ENCODE measurements at regions not wholly inside any gene's neighbourhood (a gene's known extent, or its start where the extent isn't known, plus 50 kb on each side); places are given as distances from the start of the nearest gene placed in this dataset.

DNA sequence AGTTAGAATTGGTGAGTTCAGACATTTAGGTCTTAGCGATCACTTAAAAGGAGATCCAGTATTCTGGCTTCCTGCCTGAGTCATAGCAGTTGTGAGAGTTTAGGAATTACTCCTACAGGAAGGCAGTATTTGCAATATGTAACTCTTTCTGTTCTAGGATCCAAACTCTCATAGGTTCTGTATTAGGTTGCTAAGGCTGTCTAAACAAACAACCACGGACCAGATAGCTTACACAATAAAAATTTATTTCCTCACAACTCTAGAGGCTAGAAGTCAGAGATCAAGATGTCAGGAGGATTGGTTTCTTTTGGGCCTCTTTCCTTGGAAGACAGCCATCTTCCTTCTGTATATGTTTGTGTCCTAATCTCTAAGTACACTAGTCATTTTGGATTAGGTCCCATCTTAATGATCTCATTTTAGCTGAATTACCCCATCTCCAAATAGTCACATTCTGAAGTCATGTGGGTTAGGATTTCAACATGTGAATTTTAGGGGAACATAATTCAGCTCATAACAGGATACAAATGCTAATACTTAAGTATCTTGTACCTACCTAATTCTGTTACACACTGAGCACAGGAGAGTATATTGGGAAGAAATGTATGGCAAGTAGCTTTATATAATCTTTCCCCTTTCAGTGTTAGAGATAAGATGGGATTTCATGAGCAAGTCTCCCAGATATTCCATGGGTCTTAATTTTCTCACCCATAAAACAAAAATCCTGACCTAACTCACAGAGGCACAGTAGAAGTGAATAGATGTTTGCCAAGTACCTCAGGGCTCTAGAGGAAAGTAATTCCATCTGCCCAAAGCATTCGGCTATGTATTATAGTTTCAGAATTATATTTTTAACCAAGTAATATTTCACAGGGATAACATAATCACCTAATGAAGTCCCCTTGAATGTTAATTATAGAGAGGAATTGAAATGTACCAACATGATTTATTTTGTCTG lies 144.4 kb downstream of the PTBP2 start:
- TF ChIP-seq GATA2 (IDR thresholded peaks at IDR 0.05; ENCODE audit: low read depth, low read length), result no peak
- no peak for TF ChIP-seq GATA3 (IDR thresholded peaks at IDR 0.05; ENCODE audit: low read depth, low read length)

DNA sequence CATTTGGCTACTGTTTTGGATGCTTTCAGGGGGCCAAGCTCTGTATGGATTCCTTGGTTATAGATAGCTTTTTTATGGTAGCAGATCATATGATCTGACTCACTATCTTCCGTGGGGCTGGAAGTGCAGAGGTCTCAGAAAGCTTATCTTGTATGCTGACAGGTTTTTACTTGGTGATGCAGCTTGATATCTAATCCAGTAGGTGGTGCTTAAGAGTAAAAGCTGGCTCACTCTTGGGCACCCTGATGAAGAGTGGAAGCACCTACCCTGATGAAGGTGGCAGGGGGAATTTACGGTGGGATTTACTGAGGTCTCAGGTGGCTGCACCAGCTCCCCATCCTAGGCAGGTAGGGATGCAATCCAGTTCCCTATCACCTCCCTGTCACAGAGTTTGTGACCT lies 151.2 kb downstream of the PTBP2 start:
- TF ChIP-seq GATA2 (IDR thresholded peaks at IDR 0.05; ENCODE audit: low read depth, low read length), result no peak
- TF ChIP-seq GATA3 (IDR thresholded peaks at IDR 0.05; ENCODE audit: low read depth, low read length), result no peak

DNA sequence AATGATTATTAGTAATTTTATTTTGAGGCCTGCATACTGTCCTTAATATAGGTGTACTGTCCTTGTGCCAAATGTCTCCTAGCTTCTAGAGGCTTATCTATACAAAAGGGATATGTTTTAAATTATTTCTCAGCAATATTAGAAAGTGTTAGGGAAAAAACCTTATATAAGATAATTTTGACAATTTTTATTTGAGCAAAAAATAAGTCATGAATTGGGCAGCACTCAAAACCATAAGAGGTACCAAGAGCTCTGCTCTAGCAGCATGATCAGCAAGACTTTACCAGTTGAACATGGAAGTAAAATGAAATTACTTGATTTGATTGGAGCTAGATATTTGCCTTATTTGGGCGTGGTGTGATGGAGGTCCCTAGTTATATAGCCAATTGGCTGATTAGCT lies 157.1 kb downstream of the PTBP2 start:
- no peak for TF ChIP-seq GATA2 (IDR thresholded peaks at IDR 0.05; ENCODE audit: low read depth, low read length)
- no peak for TF ChIP-seq GATA3 (IDR thresholded peaks at IDR 0.05; ENCODE audit: low read depth, low read length)

DNA sequence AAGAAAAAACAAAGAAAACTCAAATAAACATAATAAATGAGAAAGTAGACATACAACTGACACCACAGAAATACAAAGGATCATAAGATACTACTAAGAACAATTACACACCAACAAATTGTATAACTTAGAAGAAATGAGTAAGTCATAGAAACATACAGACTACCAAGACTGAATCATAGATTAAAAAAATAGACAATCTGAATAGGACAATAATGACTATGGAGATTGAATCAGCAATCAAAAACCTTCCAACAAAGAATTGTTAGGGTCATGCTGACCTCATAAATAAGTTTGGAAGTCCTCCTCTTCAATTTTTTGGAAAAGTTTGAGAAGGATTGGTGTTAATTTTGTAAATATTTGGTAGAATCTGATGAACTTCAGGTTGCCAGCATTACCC lies 159.0 kb downstream of the PTBP2 start:
- no peak for TF ChIP-seq GATA2 (IDR thresholded peaks at IDR 0.05; ENCODE audit: low read depth, low read length)
- no peak for TF ChIP-seq GATA3 (IDR thresholded peaks at IDR 0.05; ENCODE audit: low read depth, low read length)

DNA sequence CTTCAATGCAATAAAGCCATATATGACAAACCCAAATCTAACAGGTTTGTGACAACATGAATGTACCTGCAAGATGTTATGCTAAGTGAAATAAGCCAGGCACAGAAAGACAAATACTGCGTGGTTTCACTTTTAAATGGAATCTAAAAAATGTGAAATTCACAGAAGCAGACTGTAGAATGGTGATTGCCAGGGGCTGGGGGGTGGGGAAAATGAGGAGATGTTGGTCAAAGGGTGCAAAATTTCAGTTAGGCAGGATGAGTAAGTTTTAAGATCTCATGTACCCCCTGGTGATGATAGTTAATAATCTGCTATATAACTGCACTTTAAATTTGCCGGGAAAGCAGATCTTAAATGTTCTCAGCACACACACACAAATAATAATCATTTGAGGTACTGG lies 160.5 kb downstream of the PTBP2 start:
- TF ChIP-seq GATA2 (IDR thresholded peaks at IDR 0.05; ENCODE audit: low read depth, low read length), result no peak
- no peak for TF ChIP-seq GATA3 (IDR thresholded peaks at IDR 0.05; ENCODE audit: low read depth, low read length)

DNA sequence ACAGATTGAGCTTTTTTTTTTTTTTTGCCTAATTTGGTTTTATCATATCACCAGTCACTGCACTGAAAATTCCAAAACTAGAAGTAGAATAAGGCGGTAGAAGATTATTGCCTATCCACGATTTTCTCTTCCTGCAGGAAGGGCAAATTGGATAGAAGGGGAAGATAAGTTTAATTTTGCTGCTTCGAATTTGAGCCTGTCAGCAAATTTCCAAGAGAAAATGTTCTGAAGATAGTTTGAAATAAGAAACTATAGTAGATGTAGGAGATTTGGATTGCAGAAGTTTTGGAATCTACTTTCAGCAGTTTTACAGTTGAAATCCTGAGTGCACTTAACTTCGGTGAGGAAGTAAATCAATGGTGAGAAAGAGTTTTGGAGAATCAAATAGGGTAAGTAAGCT lies 164.9 kb downstream of the PTBP2 start:
- TF ChIP-seq GATA3 (IDR thresholded peaks at IDR 0.05; ENCODE audit: low read depth, low read length) (no peak), GATA2 (IDR thresholded peaks at IDR 0.05; ENCODE audit: low read depth, low read length) (no peak)

DNA sequence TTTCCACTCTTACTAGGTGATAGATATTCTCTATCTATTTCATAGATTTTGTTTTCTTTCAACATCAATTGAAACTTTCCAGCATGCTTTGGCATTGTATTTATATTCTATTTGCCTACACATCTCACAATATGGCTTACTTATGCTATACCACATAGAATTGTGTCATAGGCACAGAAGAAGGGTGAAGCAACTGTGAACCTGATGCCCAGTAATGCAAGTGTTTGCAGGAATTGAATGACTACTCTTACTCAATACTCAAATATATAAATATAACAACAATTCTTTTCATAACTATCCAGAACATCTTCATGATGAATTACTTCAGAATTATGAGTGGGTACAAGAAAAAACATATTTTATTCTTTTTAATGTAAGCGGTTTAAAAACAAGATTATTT lies 165.9 kb downstream of the PTBP2 start:
- TF ChIP-seq GATA2 (IDR thresholded peaks at IDR 0.05; ENCODE audit: low read depth, low read length) (no peak), GATA3 (IDR thresholded peaks at IDR 0.05; ENCODE audit: low read depth, low read length) (no peak)

DNA sequence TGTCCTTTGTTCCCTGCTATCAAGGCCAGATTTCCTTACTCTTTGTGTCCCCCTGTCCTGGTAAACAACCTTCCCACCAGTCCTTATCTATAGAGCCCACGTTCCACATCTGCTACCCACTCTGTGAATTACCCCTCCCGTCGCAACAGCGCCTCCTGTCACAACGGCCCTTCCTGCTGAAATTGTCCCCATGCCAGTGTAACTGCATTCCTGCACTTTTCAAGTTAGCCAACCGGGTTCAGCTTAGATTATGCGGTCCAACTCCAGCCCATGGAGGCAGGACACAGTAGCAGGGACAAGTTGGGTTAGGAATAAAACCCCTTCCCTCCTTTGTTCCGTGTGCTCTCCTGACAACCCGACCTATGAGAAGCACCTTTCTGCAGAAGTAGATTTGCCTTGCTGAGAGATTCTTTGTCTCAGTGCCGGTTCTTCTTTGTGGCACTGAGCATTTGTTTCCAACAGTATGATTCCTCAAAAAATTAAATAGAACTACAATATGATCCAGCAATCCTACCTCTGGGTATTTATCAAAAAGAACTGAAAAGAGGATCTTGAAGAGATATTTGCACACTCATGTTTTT lies 180.3 kb downstream of the PTBP2 start:
- TF ChIP-seq GATA3 (IDR thresholded peaks at IDR 0.05; ENCODE audit: low read depth, low read length) (no peak), GATA2 (IDR thresholded peaks at IDR 0.05; ENCODE audit: low read depth, low read length) (no peak)

DNA sequence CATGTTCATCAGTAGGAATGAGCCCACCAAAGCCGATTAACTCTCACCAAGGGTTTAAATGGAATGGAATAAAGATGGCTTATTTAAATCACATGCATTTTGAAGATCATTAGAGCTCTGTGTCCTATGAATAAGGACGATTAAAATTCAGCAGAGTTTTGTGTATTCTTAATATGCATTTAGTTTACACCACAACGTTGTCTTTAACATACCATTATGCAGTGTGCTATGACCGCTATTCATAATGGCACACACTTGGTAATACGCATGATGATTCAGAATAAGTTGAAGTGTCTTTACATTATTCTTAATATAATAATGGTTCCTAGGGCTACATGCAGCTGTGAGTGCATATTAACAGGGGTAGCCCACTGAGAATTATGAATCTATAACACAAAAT lies 190.7 kb downstream of the PTBP2 start:
- no peak for TF ChIP-seq GATA2 (IDR thresholded peaks at IDR 0.05; ENCODE audit: low read depth, low read length)
- TF ChIP-seq GATA3 (IDR thresholded peaks at IDR 0.05; ENCODE audit: low read depth, low read length), result no peak

DNA sequence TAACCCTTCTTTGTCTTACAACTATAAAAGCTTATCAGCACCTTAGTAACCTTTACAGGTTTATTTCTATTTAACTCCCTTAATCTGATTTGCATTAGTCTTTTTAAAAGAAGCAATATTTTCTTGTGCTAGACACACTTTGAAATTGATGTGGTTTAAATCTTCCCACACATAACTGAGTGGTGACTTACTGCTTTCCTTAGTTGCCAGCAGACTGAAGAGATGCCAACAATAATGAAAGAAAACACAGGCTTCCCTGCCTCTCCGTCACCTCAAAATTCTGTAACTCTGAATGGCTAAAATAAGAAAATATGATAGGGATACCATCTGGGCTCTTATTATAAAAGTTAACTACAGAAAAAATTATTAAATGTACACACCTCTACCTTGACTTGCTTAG lies 196.8 kb downstream of the PTBP2 start:
- TF ChIP-seq GATA2 (IDR thresholded peaks at IDR 0.05; ENCODE audit: low read depth, low read length) (no peak), GATA3 (IDR thresholded peaks at IDR 0.05; ENCODE audit: low read depth, low read length) (no peak)

DNA sequence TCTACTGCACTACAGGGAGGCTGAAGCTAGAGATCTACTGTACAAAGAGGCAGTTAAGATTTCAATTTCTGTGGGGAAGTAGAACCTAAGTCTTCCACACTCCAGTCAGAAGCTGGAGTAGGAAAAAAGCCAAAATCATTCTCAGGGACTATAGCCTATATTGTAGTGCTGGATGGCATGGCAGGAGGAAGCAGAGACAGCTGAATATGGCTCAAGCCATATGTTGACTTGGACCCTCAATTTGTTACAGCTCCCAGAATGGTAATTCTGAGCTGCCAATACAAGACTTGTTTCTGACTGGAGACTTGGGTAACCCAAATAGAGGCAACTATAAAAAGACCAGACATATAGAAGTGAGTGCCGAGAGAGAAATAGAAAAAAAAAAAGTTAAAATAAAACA lies 200.6 kb downstream of the PTBP2 start:
- TF ChIP-seq GATA3 (IDR thresholded peaks at IDR 0.05; ENCODE audit: low read depth, low read length) (no peak), GATA2 (IDR thresholded peaks at IDR 0.05; ENCODE audit: low read depth, low read length) (no peak)

DNA sequence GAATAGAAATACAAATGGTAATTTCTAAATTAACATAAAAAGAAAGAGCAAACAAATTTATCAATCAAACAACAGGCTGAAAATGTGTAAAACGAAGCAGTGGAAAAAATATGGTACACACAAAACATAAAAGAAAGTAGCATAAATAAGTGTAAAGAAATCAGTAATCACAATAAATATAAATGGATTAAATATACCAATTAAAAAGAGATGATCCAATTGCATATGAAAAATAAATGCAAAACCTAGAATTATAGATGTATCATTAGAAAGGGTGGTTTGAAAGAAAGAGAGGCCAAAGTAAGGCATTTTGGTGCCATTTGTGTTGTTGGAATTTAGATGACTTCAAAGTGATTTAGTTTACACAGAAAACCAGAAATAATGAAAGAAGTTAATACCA lies 202.2 kb downstream of the PTBP2 start:
- TF ChIP-seq GATA3 (IDR thresholded peaks at IDR 0.05; ENCODE audit: low read depth, low read length), result no peak
- TF ChIP-seq GATA2 (IDR thresholded peaks at IDR 0.05; ENCODE audit: low read depth, low read length), result no peak

DNA sequence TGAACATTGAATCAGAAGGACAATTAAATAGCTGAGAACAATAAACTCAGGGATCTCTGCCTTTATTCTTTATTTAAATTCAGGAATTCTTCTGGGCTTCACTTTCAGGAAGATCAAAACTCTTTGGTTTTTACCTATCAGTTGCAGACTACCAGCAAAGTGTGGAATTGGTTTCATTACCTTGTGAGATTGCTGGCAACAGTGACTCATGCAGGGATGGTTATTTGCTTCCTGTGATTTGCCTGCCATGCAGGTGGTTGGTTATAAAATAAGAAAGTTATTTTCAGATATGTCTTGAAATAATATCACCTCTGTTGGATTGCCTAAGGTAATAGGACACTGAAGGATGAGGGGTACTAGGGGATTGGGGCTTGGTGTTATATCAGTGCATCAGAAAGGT lies 204.6 kb downstream of the PTBP2 start:
- TF ChIP-seq GATA2 (IDR thresholded peaks at IDR 0.05; ENCODE audit: low read depth, low read length) (no peak), GATA3 (IDR thresholded peaks at IDR 0.05; ENCODE audit: low read depth, low read length) (no peak)

DNA sequence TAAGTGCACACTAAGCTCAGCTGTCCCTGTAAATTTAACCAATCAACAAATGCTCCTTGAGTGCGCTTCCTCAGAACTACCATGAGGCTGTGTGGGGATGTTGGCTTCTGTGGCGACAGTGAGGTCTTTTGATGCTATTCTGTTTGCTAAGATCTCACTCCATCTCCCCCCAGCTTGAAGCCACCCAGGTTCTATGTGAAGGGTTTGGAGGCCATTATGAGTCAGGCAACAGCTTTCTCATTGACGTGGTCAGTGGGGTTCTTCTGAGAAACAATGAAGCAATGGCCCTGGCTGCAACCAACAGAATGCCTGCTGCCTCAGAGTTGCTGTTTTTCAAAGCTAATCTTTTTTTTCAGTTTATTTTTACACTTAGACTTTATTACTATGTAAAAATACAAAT lies 205.5 kb downstream of the PTBP2 start:
- TF ChIP-seq GATA3 (IDR thresholded peaks at IDR 0.05; ENCODE audit: low read depth, low read length) (no peak), GATA2 (IDR thresholded peaks at IDR 0.05; ENCODE audit: low read depth, low read length) (no peak)

DNA sequence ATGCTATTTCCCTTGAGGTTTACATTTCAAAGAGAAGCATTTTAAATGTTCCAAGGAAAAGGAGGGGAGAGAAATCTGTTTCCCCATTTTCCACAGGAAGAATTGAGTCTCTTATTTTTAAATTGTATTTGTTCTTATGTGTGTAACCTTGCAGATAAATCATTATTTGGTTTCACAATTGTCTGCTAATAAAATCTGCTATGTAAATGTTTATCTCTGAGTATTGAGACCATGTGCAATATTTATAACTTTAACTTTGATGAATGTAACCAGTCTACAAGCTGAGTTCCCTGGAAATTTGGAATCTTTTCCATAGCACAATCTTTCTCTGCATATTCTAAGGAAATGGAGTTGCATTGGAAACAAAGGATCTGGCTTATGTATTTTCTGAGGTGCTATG lies 209.6 kb downstream of the PTBP2 start:
- TF ChIP-seq GATA3 (IDR thresholded peaks at IDR 0.05; ENCODE audit: low read depth, low read length) (no peak), GATA2 (IDR thresholded peaks at IDR 0.05; ENCODE audit: low read depth, low read length) (no peak)

Measured in SH-SY5Y (cell line).